ENCODE measurements at regions not wholly inside any gene's neighbourhood (a gene's known extent, or its start where the extent isn't known, plus 50 kb on each side); places are given as distances from the start of the nearest gene placed in this dataset.
A peak's percentile ranks its signal among the peaks of the same experiment; 100 is the strongest.
"Not testable (repeated sequence)": the region's sequence is repeated elsewhere in the genome, so short reads cannot be mapped to it uniquely, and the experiment has no call there.

GRCh38 chr13:49859560-49859959, 67.1 kb upstream of the KPNA3 start:
- peak; percentile 40 to 50 for DNase-seq (ENCODE audit: low read depth in 2 of 2)

GRCh38 chr13:49858178-49858856, 65.8 kb upstream of the KPNA3 start:
- peak; percentile 91 to 92 for DNase-seq (ENCODE audit: low read depth in 2 of 2)

DNA sequence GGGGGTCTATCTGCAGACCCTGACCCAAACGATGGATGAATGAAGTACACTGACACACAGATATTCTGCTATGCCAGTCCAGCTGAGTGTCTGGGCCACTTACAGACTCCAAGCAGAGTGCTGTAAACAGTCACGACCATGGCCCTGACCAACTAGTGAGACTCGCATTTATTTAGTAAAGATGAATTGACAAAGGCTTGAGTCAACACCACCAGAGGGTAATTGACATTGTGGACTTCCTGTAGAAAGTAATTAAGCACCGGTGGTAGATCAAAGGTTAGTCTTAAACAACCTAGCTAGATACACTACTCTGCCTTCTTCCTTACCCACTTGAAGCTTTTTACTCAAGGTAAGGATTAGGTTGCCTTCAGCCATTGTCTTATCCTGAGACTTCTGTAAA, 63.4 kb upstream of the KPNA3 start:
- DNase-seq (ENCODE audit: low read depth in 2 of 2), result no peak

DNA sequence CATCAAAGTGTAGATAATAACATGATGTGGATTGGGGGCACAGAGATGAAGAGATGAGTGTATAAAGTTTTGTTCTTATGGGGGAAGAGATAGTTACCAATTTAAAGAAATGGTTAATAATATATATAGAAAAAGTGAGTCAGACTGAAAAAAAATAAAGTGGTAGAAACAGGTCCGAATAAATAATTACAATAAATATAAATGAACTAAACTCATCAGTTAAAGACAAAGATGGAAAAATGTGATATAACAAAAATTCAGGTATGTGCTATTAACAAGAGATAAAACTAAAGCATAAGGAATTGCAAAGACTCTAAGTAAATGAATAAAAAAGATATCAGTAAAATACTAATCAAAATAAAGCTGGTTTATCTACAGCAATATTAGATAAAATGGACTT, 61.1 kb upstream of the KPNA3 start:
- no peak for DNase-seq (ENCODE audit: low read depth in 2 of 2)

DNA sequence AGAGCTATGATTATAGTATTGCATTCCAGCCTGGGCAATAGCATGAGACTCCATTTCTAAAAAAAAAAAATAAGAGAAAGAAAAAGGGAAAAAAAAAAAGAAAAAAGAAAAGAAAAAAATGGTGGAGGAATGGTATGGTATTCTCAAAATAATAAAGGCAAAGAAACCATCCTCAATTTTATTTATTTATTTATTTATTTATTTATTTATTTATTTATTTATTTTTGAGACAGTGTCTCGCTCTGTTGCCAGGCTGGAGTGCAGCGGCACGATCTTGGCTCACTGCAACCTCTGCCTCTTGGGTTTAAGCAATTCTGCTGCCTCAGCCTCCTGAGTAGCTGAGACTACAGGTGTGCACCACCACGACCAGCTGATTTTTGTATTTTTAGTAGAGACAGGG, 60.0 kb upstream of the KPNA3 start:
- not testable (repeated sequence) for DNase-seq (ENCODE audit: low read depth in 2 of 2)

DNA sequence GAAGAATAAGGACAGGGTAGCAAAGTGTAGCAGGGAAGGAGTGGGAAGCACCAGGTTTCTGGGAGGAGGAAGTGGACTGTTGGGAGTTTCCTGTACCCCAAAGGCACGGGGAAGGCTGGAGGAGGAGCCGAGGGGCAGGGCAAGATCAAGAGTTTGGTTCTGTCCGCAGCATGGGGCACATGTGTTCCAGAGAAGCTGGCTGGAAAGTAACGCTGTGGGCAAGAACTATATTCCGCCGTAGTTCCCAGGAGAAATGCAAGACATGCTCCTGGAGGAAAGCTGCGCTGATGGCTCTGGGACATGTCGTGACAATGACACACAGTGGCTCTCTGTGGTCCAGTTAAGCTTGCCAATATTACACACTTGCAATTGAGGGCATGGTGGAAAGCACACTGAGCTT, 51.7 kb upstream of the KPNA3 start:
- DNase-seq (ENCODE audit: low read depth in 2 of 2), result no peak
